Mesenchymal stem cell (in vitro differentiated cells and primary cell): ENCODE measurements at regions not wholly inside any gene's neighbourhood (a gene's known extent, or its start where the extent isn't known, plus 50 kb on each side); places are given as distances from the start of the nearest gene placed in this dataset.

ENCODE experiments used
- DNase-seq: peaks from one replicate; pipeline ENCODE4 v3.0.0-alpha.2; 2013
- H2AFZ ChIP-seq: one replicate; pipeline ENCODE4 v1.6.1; 2013; ENCODE audit warnings: low read depth, mild to moderate bottlenecking, control low read depth, inconsistent platforms, low read length, moderate library complexity
- H2AK5ac ChIP-seq: 2 replicates; pipeline ENCODE4 v1.6.1; 2013; ENCODE audit warnings: low read length, moderate library complexity, mild to moderate bottlenecking, inconsistent platforms; ENCODE audit not compliant: severe bottlenecking
- H2BK120ac ChIP-seq: one replicate; pipeline ENCODE4 v1.6.1; 2013; ENCODE audit warnings: low read depth, mild to moderate bottlenecking, inconsistent platforms, low read length, moderate library complexity
- H2BK12ac ChIP-seq, 2 experiments: one replicate each; pipeline ENCODE4 v1.6.1; 2013; ENCODE audit warnings: inconsistent platforms in 2 of 2, low read length in 2 of 2, mild to moderate bottlenecking in 2 of 2, moderate library complexity in 2 of 2, control low read depth in 1 of 2
- H2BK15ac ChIP-seq: one replicate; pipeline ENCODE4 v1.6.1; 2013; ENCODE audit warnings: mild to moderate bottlenecking, low read depth, inconsistent platforms; ENCODE audit not compliant: poor library complexity, severe bottlenecking
- H2BK5ac ChIP-seq: 2 replicates; pipeline ENCODE4 v1.6.1; 2013; ENCODE audit warnings: low read depth, mild to moderate bottlenecking, low read length, control low read depth, inconsistent platforms; ENCODE audit not compliant: poor library complexity, severe bottlenecking
- H3K14ac ChIP-seq, 2 experiments: one replicate each; pipeline ENCODE4 v1.6.1; 2013; ENCODE audit warnings: inconsistent platforms in 2 of 2, low read length in 2 of 2, control low read depth in 1 of 2, mild to moderate bottlenecking in 1 of 2, moderate library complexity in 1 of 2
- H3K18ac ChIP-seq, 2 experiments: one replicate each; pipeline ENCODE4 v1.6.1; 2013; ENCODE audit warnings: inconsistent platforms in 2 of 2, low read length in 2 of 2, control low read depth in 1 of 2, low read depth in 1 of 2, mild to moderate bottlenecking in 1 of 2
- H3K23ac ChIP-seq, 2 experiments: one replicate each; pipeline ENCODE4 v1.6.1; 2013; ENCODE audit warnings: inconsistent platforms in 2 of 2, low read length in 2 of 2, mild to moderate bottlenecking in 2 of 2, moderate library complexity in 2 of 2, control low read depth in 1 of 2
- H3K27ac ChIP-seq: 2 replicates; pipeline ENCODE4 v1.5.1; 2013; ENCODE audit warnings: mild to moderate bottlenecking, moderate library complexity, low read length, control low read depth, inconsistent platforms; ENCODE audit not compliant: poor library complexity, severe bottlenecking
- H3K27me3 ChIP-seq, 2 experiments: 2 replicates each; pipeline versions ENCODE4 v1.6.1 to v1.7.0; 2013; ENCODE audit warnings: low read length in 2 of 2, mild to moderate bottlenecking in 2 of 2, moderate library complexity in 2 of 2, control low read depth in 1 of 2, inconsistent platforms in 1 of 2; ENCODE audit not compliant: control insufficient read depth in 1 of 2, insufficient read depth in 1 of 2
- H3K36me3 ChIP-seq, 2 experiments: 2 replicates each; pipeline versions ENCODE4 v1.6.1 to v1.7.0; 2013; ENCODE audit warnings: low read length in 2 of 2, control low read depth in 1 of 2, inconsistent platforms in 1 of 2, low read depth in 1 of 2, mild to moderate bottlenecking in 1 of 2; ENCODE audit not compliant: insufficient read depth in 2 of 2, control insufficient read depth in 1 of 2
- H3K4ac ChIP-seq, 2 experiments: one replicate each; pipeline ENCODE4 v1.6.1; 2013; ENCODE audit warnings: inconsistent platforms in 2 of 2, low read length in 2 of 2, mild to moderate bottlenecking in 2 of 2, moderate library complexity in 2 of 2, control low read depth in 1 of 2, low read depth in 1 of 2
- H3K4me1 ChIP-seq: 2 replicates; pipeline ENCODE4 v1.6.1; 2013; ENCODE audit warnings: low read depth, low read length, control low read depth; ENCODE audit not compliant: control insufficient read depth, insufficient read depth
- H3K4me2 ChIP-seq: 2 replicates; pipeline ENCODE4 v1.6.1; 2013; ENCODE audit warnings: low read length, mild to moderate bottlenecking, inconsistent platforms; ENCODE audit not compliant: poor library complexity, severe bottlenecking
- H3K4me3 ChIP-seq, 2 experiments: 2 replicates each; pipeline versions ENCODE4 v1.5.1 to v1.7.0; 2013; ENCODE audit warnings: low read length in 2 of 2, mild to moderate bottlenecking in 2 of 2, control low read depth in 1 of 2, low read depth in 1 of 2; ENCODE audit not compliant: insufficient read depth in 1 of 2
- H3K79me1 ChIP-seq: replicated peaks from 2 replicates; pipeline ENCODE4 v1.6.1; 2013; ENCODE audit warnings: mild to moderate bottlenecking, control low read depth, low read length, inconsistent platforms; ENCODE audit not compliant: poor library complexity, severe bottlenecking
- H3K9ac ChIP-seq: 2 replicates; pipeline ENCODE4 v1.7.0; 2013; ENCODE audit warnings: mild to moderate bottlenecking, low read length, moderate library complexity
- H3K9me3 ChIP-seq: 2 replicates; pipeline ENCODE4 v1.7.0; 2013; ENCODE audit warnings: mild to moderate bottlenecking, low read length; ENCODE audit not compliant: control insufficient read depth
- H4K8ac ChIP-seq: one replicate; pipeline ENCODE4 v1.6.1; 2013; ENCODE audit warnings: inconsistent platforms, mild to moderate bottlenecking, low read length, moderate library complexity
- H4K91ac ChIP-seq: one replicate; pipeline ENCODE4 v1.6.1; 2013; ENCODE audit warnings: mild to moderate bottlenecking, low read length, inconsistent platforms
- WGBS: methylation state at CpG from one replicate; pipeline ENCODE4 v1.1.7; 2013; ENCODE audit warnings: mixed read lengths; 5-methylcytosine and 5-hydroxymethylcytosine counted together

DNA sequence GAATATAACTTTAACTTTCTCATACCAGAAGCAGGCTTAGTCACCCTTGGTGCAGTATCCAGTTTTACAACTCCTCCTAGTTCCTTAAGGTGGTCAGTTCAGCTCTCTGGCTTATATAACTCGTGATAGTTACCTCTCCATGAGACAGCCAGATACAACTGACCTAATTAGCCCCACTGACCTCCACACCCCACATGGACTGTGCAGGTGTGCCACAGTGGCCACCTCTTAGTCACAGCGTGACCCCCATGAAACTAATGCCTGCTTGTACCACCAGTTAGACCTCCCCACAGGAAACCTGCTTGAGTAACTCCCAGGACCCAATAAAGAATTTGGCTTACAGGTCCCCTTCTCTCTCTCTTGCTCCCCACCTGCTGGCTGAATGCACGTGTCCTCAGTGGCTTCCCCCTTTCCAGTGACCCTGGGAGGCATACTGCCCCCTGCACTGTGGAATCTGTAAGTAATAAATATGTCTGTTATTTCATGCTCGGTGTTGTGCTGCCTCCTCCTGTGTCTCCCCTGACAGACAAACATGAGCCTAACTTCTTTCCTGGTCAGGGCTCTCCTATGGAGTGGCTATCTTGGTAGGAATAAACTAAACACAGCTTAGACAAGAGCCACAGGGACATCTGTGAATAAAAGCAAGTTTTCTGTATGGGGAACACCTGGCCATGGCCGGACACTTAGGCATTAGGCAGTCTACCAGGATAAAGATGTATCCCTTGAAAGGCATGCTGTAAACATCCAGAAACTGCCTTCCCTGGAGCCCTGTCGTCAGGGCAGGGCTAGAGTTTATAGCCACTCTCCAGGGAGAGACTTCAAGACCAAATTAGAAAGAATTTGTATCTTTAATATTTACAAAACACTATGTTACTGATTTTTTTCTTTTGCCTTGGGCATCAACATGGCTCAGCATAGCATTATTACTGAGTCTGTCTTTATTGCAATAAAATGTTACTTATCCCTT is 209.7 kb upstream of the BOD1L1 start:
- Histone ChIP-seq H3K79me1 (no peaks in the 10 kb centered on the region), H2BK15ac (no peak overlapping the region), H4K91ac (no peak overlapping the region), H2AK5ac (peak overlapping the region; percentile 41), H3K27ac (peak overlapping the region; percentile 62), H3K4me2 (no peak overlapping the region), H3K4ac (no peak overlapping the region), H2BK12ac (no peak overlapping the region), H3K9ac (no peak overlapping the region), H3K27me3 (no peaks in the 10 kb centered on the region), H3K4me3 (no peak overlapping the region), H3K23ac (no peak overlapping the region), H4K8ac (no peak overlapping the region), H3K14ac (no peak overlapping the region), H3K18ac (no peak overlapping the region), H3K9me3 (peaks cover 2% of the 10 kb centered on the region), H2BK120ac (no peak overlapping the region), H2AFZ (no peak overlapping the region), H3K4me1 (peaks cover 9% of the 10 kb centered on the region), H3K36me3 (no peaks in the 10 kb centered on the region), H2BK5ac (no peak overlapping the region)
- WGBS = 38% methylated on average over 5 of the region's 6 CpGs
- no peak for DNase-seq

DNA sequence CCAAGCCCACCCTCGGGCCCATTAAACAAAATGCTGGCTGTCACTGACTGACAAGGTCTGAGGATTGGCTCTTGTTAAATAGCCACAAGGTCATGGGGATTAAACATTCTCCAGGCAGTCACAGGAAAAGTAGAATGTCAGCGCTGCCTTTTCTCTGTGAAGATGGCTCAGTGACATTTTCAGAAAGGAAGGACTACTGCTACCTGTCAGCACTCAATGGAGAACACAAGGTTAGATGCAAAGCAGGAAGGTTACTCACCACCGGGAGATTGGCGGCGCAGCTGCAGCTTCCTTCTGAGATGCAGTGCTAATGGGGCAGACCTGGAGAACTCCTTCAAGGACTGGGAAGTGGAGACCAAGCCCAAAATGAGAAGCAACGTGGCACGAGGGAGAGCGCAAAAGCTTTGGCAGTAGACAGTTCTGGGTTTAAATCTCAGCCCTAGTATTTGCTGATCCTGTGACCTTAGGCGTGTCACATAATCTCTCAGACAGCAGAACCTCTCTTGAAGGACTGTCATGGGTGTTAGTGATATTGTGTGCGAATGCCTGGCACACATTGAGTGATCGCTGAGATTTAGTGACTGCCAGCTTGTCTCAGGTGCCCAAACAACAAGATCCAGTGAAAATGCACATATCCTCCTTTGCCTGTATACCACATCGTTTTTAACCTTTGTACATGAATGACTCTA is 213.1 kb upstream of the BOD1L1 start:
- no peak overlapping the region for H3K27ac ChIP-seq
- peak overlapping the region; percentile 4 for H2AK5ac ChIP-seq
- H3K36me3 ChIP-seq = no peaks in the 10 kb centered on the region
- no peaks in the 10 kb centered on the region for H3K79me1 ChIP-seq
- no peak overlapping the region for H2BK12ac ChIP-seq
- H3K23ac ChIP-seq = no peak overlapping the region
- peaks cover 7% of the 10 kb centered on the region for H3K9me3 ChIP-seq
- no peak overlapping the region for H3K4ac ChIP-seq
- DNase-seq = no peak
- H3K4me3 ChIP-seq = no peak overlapping the region
- H2BK120ac ChIP-seq = no peak overlapping the region
- H3K27me3 ChIP-seq = no peaks in the 10 kb centered on the region
- H2BK15ac ChIP-seq = no peak overlapping the region
- no peak overlapping the region for H3K14ac ChIP-seq
- H4K8ac ChIP-seq = no peak overlapping the region
- H2BK5ac ChIP-seq = no peak overlapping the region
- no peak overlapping the region for H4K91ac ChIP-seq
- H3K9ac ChIP-seq = no peak overlapping the region
- peaks cover 9% of the 10 kb centered on the region for H3K4me1 ChIP-seq
- H3K4me2 ChIP-seq = no peak overlapping the region
- H2AFZ ChIP-seq = no peak overlapping the region
- 73% methylated on average over 12 of the region's 12 CpGs for WGBS
- H3K18ac ChIP-seq = no peak overlapping the region

DNA sequence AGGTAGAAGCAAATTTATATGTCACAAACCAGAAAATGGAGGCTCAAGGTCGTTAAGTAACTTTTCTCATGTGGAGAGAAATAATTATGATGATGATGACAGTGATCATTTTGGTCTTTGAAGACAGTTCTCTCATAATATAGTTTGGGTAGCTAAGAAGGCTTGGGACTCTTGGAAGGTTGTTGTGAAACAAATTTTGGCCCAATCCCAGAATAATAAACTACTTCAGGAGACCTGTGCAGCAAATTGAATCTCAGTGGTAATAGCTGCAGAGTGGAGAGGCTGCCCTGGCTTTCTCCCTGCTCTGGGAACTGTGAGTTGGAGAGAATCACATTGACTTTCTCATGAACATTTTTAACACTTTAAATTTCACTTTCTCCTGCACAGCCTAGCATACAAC is 217.2 kb upstream of the BOD1L1 start:
- Histone ChIP-seq H3K23ac (no peak overlapping the region), H4K8ac (no peak overlapping the region), H2BK5ac (no peak overlapping the region), H4K91ac (no peak overlapping the region), H3K9ac (no peak overlapping the region), H3K4me3 (no peak overlapping the region), H3K9me3 (peaks cover 12% of the 10 kb centered on the region), H3K27me3 (no peaks in the 10 kb centered on the region), H3K4me2 (no peak overlapping the region), H2BK120ac (no peak overlapping the region), H2BK15ac (no peak overlapping the region), H2BK12ac (no peak overlapping the region), H3K14ac (no peak overlapping the region), H3K36me3 (no peaks in the 10 kb centered on the region), H3K4me1 (peaks cover 2% of the 10 kb centered on the region), H3K79me1 (no peaks in the 10 kb centered on the region), H2AFZ (no peak overlapping the region), H2AK5ac (no peak overlapping the region), H3K18ac (no peak overlapping the region), H3K27ac (no peak overlapping the region), H3K4ac (no peak overlapping the region)
- no peak for DNase-seq
- WGBS = 65% methylated on average over 1 of the region's 1 CpG

DNA sequence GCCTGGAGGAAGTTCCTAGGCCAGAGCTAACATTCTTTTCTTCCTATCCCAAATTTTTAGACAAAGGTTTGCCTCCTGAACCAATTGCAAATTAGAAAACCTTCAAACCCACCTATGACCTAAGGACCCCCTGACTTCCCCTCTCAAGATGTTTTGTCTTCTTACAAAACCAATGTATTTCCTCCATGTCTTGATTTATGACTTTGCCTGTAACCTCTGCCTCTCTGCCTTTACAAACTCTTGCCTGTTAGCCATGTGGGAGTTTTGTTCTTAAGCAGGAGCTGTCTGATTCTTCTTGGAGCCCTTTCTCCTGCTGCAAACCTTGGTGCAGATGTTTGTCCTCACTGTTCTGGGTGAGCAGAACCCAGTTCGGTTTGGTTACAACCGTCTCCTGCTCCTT is 222.3 kb upstream of the BOD1L1 start:
- Histone ChIP-seq H3K36me3 (no peaks in the 10 kb centered on the region), H3K18ac (no peak overlapping the region), H3K9ac (no peak overlapping the region), H3K14ac (no peak overlapping the region), H2BK5ac (no peak overlapping the region), H4K8ac (no peak overlapping the region), H3K23ac (no peak overlapping the region), H3K4ac (no peak overlapping the region), H3K4me2 (no peak overlapping the region), H3K9me3 (peaks cover 5% of the 10 kb centered on the region), H3K4me1 (no peaks in the 10 kb centered on the region), H4K91ac (no peak overlapping the region), H3K27me3 (no peaks in the 10 kb centered on the region), H2BK15ac (no peak overlapping the region), H3K27ac (no peak overlapping the region), H2AK5ac (no peak overlapping the region), H2AFZ (no peak overlapping the region), H2BK12ac (no peak overlapping the region), H2BK120ac (no peak overlapping the region), H3K79me1 (no peaks in the 10 kb centered on the region), H3K4me3 (no peak overlapping the region)
- 40% methylated on average over 1 of the region's 2 CpGs for WGBS
- DNase-seq = peak; percentile 27
